SK-N-SH (cell line): ENCODE measurements at regions not wholly inside any gene's neighbourhood (a gene's known extent, or its start where the extent isn't known, plus 50 kb on each side); places are given as distances from the start of the nearest gene placed in this dataset.

Experiments used
- CHD2 ChIP-seq: fragments of 150-350 bp; IDR thresholded peaks from 2 replicates; pipeline ENCODE4 v1.6.1; 2018; ENCODE audit warnings: low read length; ENCODE audit not compliant: partially characterized antibody
- CTCF ChIP-seq: fragments of 200-600 bp; sonication (generic); IDR thresholded peaks from 2 replicates; pipeline ENCODE4 v1.6.1; 2017; ENCODE audit warnings: antibody characterized with exemption, mild to moderate bottlenecking, moderate library complexity
- EZH2phosphoT487 ChIP-seq: fragments of 200-600 bp; sonication (generic); IDR thresholded peaks from 2 replicates; pipeline ENCODE4 v1.6.1; 2017; ENCODE audit warnings: low read depth, mixed run types, mild to moderate bottlenecking, antibody characterized with exemption, moderate library complexity, borderline replicate concordance
- FOXJ3 ChIP-seq: sonication (generic); formaldehyde crosslinking; IDR thresholded peaks from 2 replicates; pipeline ENCODE4 v1.5.1; 2020; ENCODE audit warnings: mild to moderate bottlenecking, missing genetic modification reagents
- GABPA ChIP-seq: IDR thresholded peaks from 2 replicates; pipeline ENCODE4 v1.4.0; 2012; ENCODE audit warnings: low read depth, mild to moderate bottlenecking
- GATA2 ChIP-seq: sonication (generic); formaldehyde crosslinking; IDR thresholded peaks from 2 replicates; pipeline ENCODE4 v1.5.0; 2020; ENCODE audit warnings: mild to moderate bottlenecking, missing genetic modification reagents
- MXI1 ChIP-seq: IDR thresholded peaks from 2 replicates; pipeline ENCODE4 v1.6.1; 2012; ENCODE audit warnings: mild to moderate bottlenecking, low read depth, low read length, improper control_type of control experiment
- NFIC ChIP-seq: IDR thresholded peaks from 2 replicates; pipeline ENCODE4 v1.4.0; 2012; ENCODE audit warnings: borderline replicate concordance
- NRF1 ChIP-seq: IDR thresholded peaks from 2 replicates; pipeline ENCODE4 v1.6.1; 2012; ENCODE audit warnings: low read depth, mild to moderate bottlenecking, low read length
- POLR2AphosphoS5 ChIP-seq: IDR thresholded peaks from 2 replicates; pipeline ENCODE4 v1.6.1; 2012; ENCODE audit warnings: low read depth, low read length
- RFX5 ChIP-seq: IDR thresholded peaks from 2 replicates; pipeline ENCODE4 v1.6.1; 2012; ENCODE audit warnings: mild to moderate bottlenecking, improper control_type of control experiment, low read length
- TAF1 ChIP-seq: IDR thresholded peaks from 2 replicates; pipeline ENCODE4 v1.6.1; 2012; ENCODE audit warnings: low read depth, mild to moderate bottlenecking, low read length, moderate library complexity, borderline replicate concordance
- TEAD4 ChIP-seq: IDR thresholded peaks from 2 replicates; pipeline ENCODE4 v1.4.0; 2012; ENCODE audit warnings: mild to moderate bottlenecking, borderline replicate concordance; ENCODE audit not compliant: insufficient read depth
- TF ChIP-seq, protein P1 (sequence below): IDR thresholded peaks from 2 replicates; pipeline ENCODE4; 2012

GRCh38 chr15:23839893-23840474 is 152.9 kb upstream of the NDN start:
- TF ChIP-seq CTCF (no peak), TAF1 (no peak), POLR2AphosphoS5 (no peak), NRF1 (no peak), TEAD4 (no peak), EZH2phosphoT487 (no peak), GATA2 (CRISPR knock-in tag) (no peak), NFIC (no peak), RFX5 (no peak), FOXJ3 (CRISPR knock-in tag) (no peak), CHD2 (no peak), MXI1 (no peak), GABPA (no peak)
- TF ChIP-seq, protein P1, sequence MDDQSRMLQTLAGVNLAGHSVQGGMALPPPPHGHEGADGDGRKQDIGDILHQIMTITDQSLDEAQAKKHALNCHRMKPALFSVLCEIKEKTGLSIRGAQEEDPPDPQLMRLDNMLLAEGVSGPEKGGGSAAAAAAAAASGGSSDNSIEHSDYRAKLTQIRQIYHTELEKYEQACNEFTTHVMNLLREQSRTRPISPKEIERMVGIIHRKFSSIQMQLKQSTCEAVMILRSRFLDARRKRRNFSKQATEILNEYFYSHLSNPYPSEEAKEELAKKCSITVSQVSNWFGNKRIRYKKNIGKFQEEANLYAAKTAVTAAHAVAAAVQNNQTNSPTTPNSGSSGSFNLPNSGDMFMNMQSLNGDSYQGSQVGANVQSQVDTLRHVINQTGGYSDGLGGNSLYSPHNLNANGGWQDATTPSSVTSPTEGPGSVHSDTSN = no peak
